Activated T-cell treated with anti-CD3 and anti-CD28 coated beads, Interleukin-2, amount 50 U/mL, for 4 hours (primary cell): ENCODE measurements at regions not wholly inside any gene's neighbourhood (a gene's known extent, or its start where the extent isn't known, plus 50 kb on each side); places are given as distances from the start of the nearest gene placed in this dataset.
A peak's percentile ranks its signal among the peaks of the same experiment; 100 is the strongest.

Experiments used
- ATAC-seq, 2 donors: fragments of 200-7000 bp; cut with Tn5 transposase; one replicate each; pipeline ENCODE4 v1.10.0; 2021
- DNase-seq: peaks from one replicate; pipeline ENCODE4 v3.0.0-alpha.2; 2020
- H3K27me3 Mint-ChIP-seq: one replicate; pipeline ENCODE4 v1.8.0; 2021; ENCODE audit warnings: low read depth, mixed read lengths
- H3K36me3 Mint-ChIP-seq: one replicate; pipeline ENCODE4 v1.8.0; 2022; ENCODE audit warnings: mixed read lengths; ENCODE audit not compliant: insufficient read depth
- H3K4me1 Mint-ChIP-seq: one replicate; pipeline ENCODE4 v1.8.0; 2021; ENCODE audit warnings: low read depth, mixed read lengths
- H3K4me3 Mint-ChIP-seq: one replicate; pipeline ENCODE4 v1.8.0; 2021; ENCODE audit warnings: mild to moderate bottlenecking, moderate library complexity, mixed read lengths
- H3K9me3 Mint-ChIP-seq: one replicate; pipeline ENCODE4 v1.8.0; 2021; ENCODE audit warnings: mixed read lengths

DNA sequence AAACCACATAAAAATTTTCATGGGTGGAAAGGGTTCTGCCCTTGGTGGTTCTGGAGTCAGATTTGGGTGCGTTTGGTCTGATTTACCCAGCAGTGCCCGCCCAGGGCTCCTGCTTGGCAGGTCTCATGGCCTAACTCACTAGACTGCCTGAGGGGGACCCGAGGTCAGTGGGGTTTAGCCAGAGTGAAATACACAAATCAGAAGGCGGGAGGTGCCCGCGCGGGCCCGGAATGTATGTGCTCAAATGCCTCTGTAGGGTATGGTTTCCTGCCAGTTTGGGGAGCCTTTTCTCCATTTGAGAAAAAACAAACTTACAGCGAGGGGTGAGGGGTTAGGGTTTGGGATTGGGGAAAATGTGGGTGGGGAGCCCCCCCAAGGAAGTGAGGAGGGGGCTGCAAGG is 70.9 kb upstream of the POLG start:
- DNase-seq: no peak
- ATAC-seq: no peak
- H3K9me3 Mint-ChIP-seq: no peaks in the 10 kb centered on the region
- H3K27me3 Mint-ChIP-seq: peaks cover 95% of the 10 kb centered on the region
- no peak overlapping the region for H3K4me3 Mint-ChIP-seq
- H3K36me3 Mint-ChIP-seq: no peaks in the 10 kb centered on the region
- peaks cover 38% of the 10 kb centered on the region for H3K4me1 Mint-ChIP-seq

- DNase-seq (no peak), ATAC-seq (no peak)
- Mint-ChIP-seq H3K27me3 (peaks cover 85% of the 10 kb centered on the region), H3K36me3 (no peaks in the 10 kb centered on the region), H3K4me1 (peaks cover 31% of the 10 kb centered on the region), H3K4me3 (no peak overlapping the region), H3K9me3 (no peaks in the 10 kb centered on the region)
Measured at GRCh38 chr15:89404023-89404422, 69.4 kb upstream of the POLG start.

- no peaks in the 10 kb centered on the region for H3K36me3 Mint-ChIP-seq
- H3K27me3 Mint-ChIP-seq: peaks cover 82% of the 10 kb centered on the region
- H3K9me3 Mint-ChIP-seq: no peaks in the 10 kb centered on the region
- H3K4me3 Mint-ChIP-seq: no peak overlapping the region
- DNase-seq (no peak), ATAC-seq (no peak)
- H3K4me1 Mint-ChIP-seq: peaks cover 19% of the 10 kb centered on the region
Measured at GRCh38 chr15:89402518-89402805, 67.8 kb upstream of the POLG start.

GRCh38 chr15:89401631-89402517 is 67.2 kb upstream of the POLG start:
- ATAC-seq: no peak
- Mint-ChIP-seq H3K4me3 (no peak overlapping the region), H3K27me3 (peaks cover 82% of the 10 kb centered on the region), H3K36me3 (no peaks in the 10 kb centered on the region), H3K9me3 (no peaks in the 10 kb centered on the region), H3K4me1 (peaks cover 17% of the 10 kb centered on the region)
- DNase-seq: no peak

- H3K36me3 Mint-ChIP-seq: no peaks in the 10 kb centered on the region
- H3K9me3 Mint-ChIP-seq: no peaks in the 10 kb centered on the region
- ATAC-seq (no peak), DNase-seq (no peak)
- peaks cover 9% of the 10 kb centered on the region for H3K4me1 Mint-ChIP-seq
- peaks cover 77% of the 10 kb centered on the region for H3K27me3 Mint-ChIP-seq
- peak overlapping the region; percentile 59 for H3K4me3 Mint-ChIP-seq
Measured at GRCh38 chr15:89400782-89401545, 66.3 kb upstream of the POLG start.

GRCh38 chr15:89400116-89400781 is 65.6 kb upstream of the POLG start:
- Mint-ChIP-seq H3K4me1 (peaks cover 7% of the 10 kb centered on the region), H3K4me3 (peak overlapping the region; percentile 59), H3K36me3 (no peaks in the 10 kb centered on the region), H3K27me3 (peaks cover 70% of the 10 kb centered on the region), H3K9me3 (no peaks in the 10 kb centered on the region)
- peak; percentile 15 to 35 for ATAC-seq
- no peak for DNase-seq

GRCh38 chr15:89399238-89400115 is 64.9 kb upstream of the POLG start:
- peak; percentile 73 to 76 for ATAC-seq
- Mint-ChIP-seq H3K36me3 (no peaks in the 10 kb centered on the region), H3K4me1 (peaks cover 7% of the 10 kb centered on the region), H3K27me3 (peaks cover 63% of the 10 kb centered on the region), H3K9me3 (no peaks in the 10 kb centered on the region), H3K4me3 (peak overlapping the region; percentile 74)
- DNase-seq: no peak

DNA sequence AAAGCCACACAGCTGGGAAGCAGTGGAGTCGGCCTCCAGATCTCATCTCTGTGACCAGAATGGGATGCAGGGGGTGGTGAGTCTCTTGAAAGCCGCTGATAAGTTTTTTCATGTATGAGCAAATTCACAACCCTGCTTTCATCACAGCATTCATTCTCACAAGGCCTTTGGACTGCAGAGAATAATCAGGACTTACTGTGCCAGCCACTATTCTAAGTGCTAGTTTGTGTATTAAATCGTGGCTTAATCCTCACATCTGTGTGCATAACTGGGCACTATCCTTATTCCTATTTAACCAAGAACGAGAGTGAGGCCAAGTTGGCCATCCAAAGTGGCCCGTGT is 64.2 kb upstream of the POLG start:
- peak overlapping the region; percentile 14 for H3K4me3 Mint-ChIP-seq
- DNase-seq: no peak
- no peak for ATAC-seq
- no peaks in the 10 kb centered on the region for H3K36me3 Mint-ChIP-seq
- peaks cover 7% of the 10 kb centered on the region for H3K4me1 Mint-ChIP-seq
- no peaks in the 10 kb centered on the region for H3K9me3 Mint-ChIP-seq
- peaks cover 57% of the 10 kb centered on the region for H3K27me3 Mint-ChIP-seq

DNA sequence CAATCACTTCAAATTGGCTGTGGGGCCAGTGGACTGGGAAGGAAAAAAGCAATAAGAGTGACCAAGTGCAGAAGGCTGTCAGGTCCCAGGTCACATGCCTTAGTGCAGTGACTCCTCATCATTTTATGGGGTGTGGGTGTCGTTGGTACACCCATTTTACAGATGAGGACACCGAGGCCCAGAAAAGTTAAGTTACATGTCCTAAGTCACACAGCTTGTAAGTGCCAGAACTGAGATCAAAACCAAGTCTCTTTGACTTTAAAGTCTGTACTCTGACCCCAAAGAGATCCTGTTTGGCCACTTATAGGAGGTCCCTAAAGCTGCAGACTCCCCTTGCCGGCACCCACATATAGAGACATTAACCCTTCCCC is 63.0 kb upstream of the POLG start:
- Mint-ChIP-seq H3K27me3 (peaks cover 53% of the 10 kb centered on the region), H3K9me3 (no peaks in the 10 kb centered on the region), H3K36me3 (no peaks in the 10 kb centered on the region), H3K4me1 (peaks cover 7% of the 10 kb centered on the region), H3K4me3 (no peak overlapping the region)
- DNase-seq (no peak), ATAC-seq (no peak)

DNA sequence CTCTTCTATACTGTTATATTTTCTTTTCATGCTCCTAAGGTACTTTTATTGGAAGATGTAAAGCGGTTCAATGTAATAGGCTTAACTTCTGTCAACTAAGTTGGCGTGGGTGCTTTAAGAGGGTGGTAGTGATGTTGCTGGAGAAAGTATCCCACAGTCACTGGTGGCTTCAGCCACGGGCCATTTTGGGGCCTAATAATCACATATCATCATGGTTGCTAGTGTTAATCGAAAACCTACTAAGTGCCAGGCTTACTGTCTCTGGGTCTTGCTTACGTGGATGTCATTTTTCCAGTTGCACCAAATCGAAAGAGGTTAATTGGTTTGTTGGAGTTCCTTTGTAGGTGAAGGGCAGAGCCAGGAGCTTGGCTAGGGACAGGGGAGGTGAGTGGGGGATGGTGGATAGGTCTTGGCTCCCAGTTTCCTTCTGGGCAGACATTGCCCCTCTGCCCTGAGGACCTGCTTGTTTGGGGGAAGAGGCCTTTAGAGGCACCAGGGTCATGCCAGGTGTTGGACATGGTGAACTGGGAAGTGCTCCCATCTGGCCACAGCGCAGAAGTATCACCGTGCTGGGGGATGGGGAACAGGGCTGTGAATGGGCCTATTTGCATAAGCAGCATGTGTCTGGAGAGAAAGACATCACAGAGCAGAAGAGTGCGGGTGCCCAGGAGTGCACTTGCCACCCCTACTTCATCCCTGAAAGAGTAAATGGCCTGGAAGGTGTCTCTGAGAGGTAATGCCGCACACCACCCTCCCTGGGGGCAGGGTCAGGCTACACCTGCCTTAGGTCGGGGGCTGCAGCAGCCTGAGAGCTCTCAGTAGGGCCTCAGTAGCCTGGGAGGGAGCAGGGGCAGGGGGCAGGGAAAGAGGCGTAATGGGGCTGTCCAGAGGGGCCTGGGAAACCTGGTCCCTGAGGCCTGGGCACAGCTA is 62.4 kb upstream of the POLG start:
- DNase-seq (no peak), ATAC-seq (no peak)
- H3K9me3 Mint-ChIP-seq: no peaks in the 10 kb centered on the region
- H3K4me3 Mint-ChIP-seq: no peak overlapping the region
- peaks cover 52% of the 10 kb centered on the region for H3K27me3 Mint-ChIP-seq
- H3K36me3 Mint-ChIP-seq: no peaks in the 10 kb centered on the region
- H3K4me1 Mint-ChIP-seq: peaks cover 7% of the 10 kb centered on the region

DNA sequence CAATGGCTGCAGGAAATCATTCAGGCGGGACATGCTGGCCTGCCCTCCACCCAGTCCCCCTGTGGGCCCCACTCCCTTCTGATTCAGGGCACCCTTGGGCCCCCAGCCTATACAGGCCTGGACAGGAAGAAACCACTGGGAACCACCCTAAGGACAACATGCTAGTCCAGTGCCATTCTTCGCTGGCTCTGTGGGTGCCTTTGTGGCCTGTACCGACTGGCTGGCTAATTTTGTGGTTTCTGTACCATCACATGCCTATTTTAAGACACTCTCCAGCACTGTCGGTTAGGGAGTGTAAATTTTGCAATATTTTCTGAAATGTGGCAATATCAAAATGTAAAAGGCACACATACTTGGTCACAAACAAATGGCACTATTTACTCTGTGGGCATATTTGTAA is 61.4 kb upstream of the POLG start:
- no peak for DNase-seq
- H3K4me3 Mint-ChIP-seq: no peak overlapping the region
- H3K36me3 Mint-ChIP-seq: no peaks in the 10 kb centered on the region
- peaks cover 5% of the 10 kb centered on the region for H3K4me1 Mint-ChIP-seq
- H3K27me3 Mint-ChIP-seq: peaks cover 45% of the 10 kb centered on the region
- ATAC-seq: no peak
- H3K9me3 Mint-ChIP-seq: no peaks in the 10 kb centered on the region

GRCh38 chr15:89395461-89395871 is 60.8 kb upstream of the POLG start:
- Mint-ChIP-seq H3K36me3 (no peaks in the 10 kb centered on the region), H3K9me3 (no peaks in the 10 kb centered on the region), H3K4me1 (peaks cover 5% of the 10 kb centered on the region), H3K4me3 (no peak overlapping the region), H3K27me3 (peaks cover 45% of the 10 kb centered on the region)
- ATAC-seq (no peak), DNase-seq (no peak)

- Mint-ChIP-seq H3K4me1 (peaks cover 5% of the 10 kb centered on the region), H3K9me3 (no peaks in the 10 kb centered on the region), H3K27me3 (peaks cover 44% of the 10 kb centered on the region), H3K36me3 (no peaks in the 10 kb centered on the region), H3K4me3 (no peak overlapping the region)
- ATAC-seq: no peak
- DNase-seq: no peak
Measured at GRCh38 chr15:89395031-89395430, 60.4 kb upstream of the POLG start.
